OCI-LY7 (cell line): ENCODE measurements at regions not wholly inside any gene's neighbourhood (a gene's known extent, or its start where the extent isn't known, plus 50 kb on each side); places are given as distances from the start of the nearest gene placed in this dataset.

Experiments
- BruUV-seq: library from RNA; stranded (reverse); fragments of 400-500 nt; replicated peaks from 2 replicates; lab custom pipeline; 2021; lab: Mats Ljungman, UMichigan
- CTCF ChIA-PET: fragments of 300-600 bp; sonication (Branson Sonifier 250); formaldehyde crosslinking; loops from one replicate; lab custom pipeline; 2022; ENCODE audit warnings: antibody characterized with exemption; ENCODE audit not compliant: unreplicated experiment; lab: Charles Lee
- POLR2A ChIA-PET: fragments of 300-600 bp; sonication (Branson Sonifier 250); formaldehyde crosslinking; loops from one replicate; lab custom pipeline; 2022; ENCODE audit warnings: antibody characterized with exemption; lab: Charles Lee
- DNase-seq: peaks from one replicate; pipeline ENCODE4 v3.0.0-alpha.2; 2015; ENCODE audit warnings: low spot score
- H2AFZ ChIP-seq: fragments of 200-600 bp; sonication (generic), shearing (Covaris generic); 2 replicates; pipeline ENCODE4 v1.6.1; 2014; ENCODE audit warnings: mild to moderate bottlenecking, antibody characterized with exemption, low read length, moderate library complexity
- H3K27ac ChIP-seq: fragments of 200-600 bp; sonication (generic); 2 replicates; pipeline ENCODE4 v1.5.1; 2014; ENCODE audit warnings: mixed run types, low read depth, mild to moderate bottlenecking, moderate library complexity, low read length, inconsistent platforms; ENCODE audit not compliant: poor library complexity, severe bottlenecking
- H3K36me3 ChIP-seq: fragments of 200-600 bp; sonication (generic); 2 replicates; pipeline ENCODE4 v1.6.1; 2014; ENCODE audit warnings: mild to moderate bottlenecking, antibody characterized with exemption, low read length, moderate library complexity, mixed read lengths; ENCODE audit not compliant: insufficient read depth
- H3K4me1 ChIP-seq: fragments of 200-600 bp; sonication (generic); 2 replicates; pipeline ENCODE4 v1.5.1; 2014; ENCODE audit warnings: mild to moderate bottlenecking, low read length; ENCODE audit not compliant: insufficient read depth, poor library complexity, severe bottlenecking
- H3K4me2 ChIP-seq: fragments of 200-600 bp; sonication (generic); 2 replicates; pipeline ENCODE4 v1.6.1; 2014; ENCODE audit warnings: mild to moderate bottlenecking, low read length
- H3K4me3 ChIP-seq: fragments of 200-600 bp; sonication (generic); 2 replicates; pipeline ENCODE4 v1.5.1; 2014; ENCODE audit warnings: mild to moderate bottlenecking, low read depth, low read length; ENCODE audit not compliant: poor library complexity, severe bottlenecking
- H3K79me2 ChIP-seq: fragments of 200-600 bp; sonication (generic); 2 replicates; pipeline ENCODE4 v1.6.1; 2016; ENCODE audit warnings: low read depth, mild to moderate bottlenecking, low read length, moderate library complexity, mixed read lengths; ENCODE audit not compliant: insufficient read depth
- H3K9me2 ChIP-seq: fragments of 200-600 bp; sonication (generic); 2 replicates; pipeline ENCODE4 v1.6.1; 2016; ENCODE audit warnings: mild to moderate bottlenecking, low read length, mixed read lengths; ENCODE audit not compliant: insufficient read depth
- H3K9me3 ChIP-seq: fragments of 200-600 bp; sonication (generic); 2 replicates; pipeline ENCODE4 v1.6.1; 2014; ENCODE audit warnings: mild to moderate bottlenecking, mixed run types, low read length, mixed read lengths
- H4K20me1 ChIP-seq: fragments of 200-600 bp; sonication (generic); 2 replicates; pipeline ENCODE4 v1.6.1; 2014; ENCODE audit warnings: mild to moderate bottlenecking, antibody characterized with exemption, low read length, moderate library complexity, mixed read lengths; ENCODE audit not compliant: insufficient read depth
- EZH2phosphoT487 ChIP-seq: fragments of 200-600 bp; sonication (generic); IDR thresholded peaks from 2 replicates; pipeline ENCODE4 v1.6.1; 2018; ENCODE audit warnings: low read depth, borderline replicate concordance, mild to moderate bottlenecking, mixed run types, antibody characterized with exemption, low read length, moderate library complexity, mixed read lengths
- intact Hi-C: fragments of 100-400 bp; cut with micrococcal nuclease; formaldehyde crosslinking; loops from one replicate; pipeline ENCODE4 v1.10.0; 2022; ENCODE audit not compliant: unreplicated experiment
- TF ChIP-seq, protein P1 (sequence below): fragments of 200-600 bp; sonication (generic); conservative IDR thresholded peaks from 2 replicates; pipeline ENCODE4 v1.5.1; 2014; ENCODE audit warnings: mild to moderate bottlenecking, antibody characterized with exemption, low read length, moderate library complexity, mixed read lengths

DNA sequence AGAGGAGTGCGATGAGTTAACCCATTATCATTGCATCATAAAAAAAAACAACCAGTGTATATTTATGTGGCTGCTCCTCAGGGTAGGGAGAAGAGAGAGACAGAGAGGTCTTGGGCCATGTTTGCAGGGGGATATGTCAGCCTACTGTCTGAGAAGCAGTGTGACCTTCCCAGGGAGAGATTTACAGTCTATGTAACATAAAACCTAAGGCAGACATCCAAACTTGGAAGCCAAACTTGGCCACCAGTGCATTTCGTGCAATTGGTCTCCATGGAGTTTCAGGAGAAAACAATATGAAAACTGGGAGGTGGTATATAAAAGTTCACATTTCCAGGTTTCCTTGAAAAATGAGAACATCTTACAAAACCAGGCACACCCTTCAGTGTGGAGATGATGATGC lies 85.9 kb upstream of the CXCL12 start:
- intact Hi-C loops: no loop called here
- CTCF ChIA-PET: no interaction called here

DNA sequence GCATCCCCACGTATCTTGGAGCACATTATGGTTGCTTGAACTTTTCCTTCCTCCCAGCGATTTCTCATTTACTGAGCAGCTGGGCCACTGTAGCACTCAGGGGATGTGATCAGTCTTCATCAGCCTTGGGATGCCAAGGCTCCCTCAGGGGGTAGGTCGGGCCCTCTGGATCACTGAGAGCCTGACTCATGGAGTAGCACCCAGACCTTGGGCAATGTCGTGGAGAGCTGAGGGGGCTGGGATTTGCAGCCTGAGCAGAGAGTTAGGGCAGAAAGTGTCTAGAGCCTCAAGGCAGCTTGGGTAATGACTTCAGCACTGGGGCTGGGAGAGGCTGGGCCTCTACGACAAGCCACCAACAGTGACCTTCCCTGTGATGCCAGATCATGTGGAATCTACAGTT lies 86.5 kb upstream of the CXCL12 start:
- H4K20me1 ChIP-seq: no peaks in the 10 kb centered on the region
- H3K4me3 ChIP-seq: no peak overlapping the region
- no peaks in the 10 kb centered on the region for H3K4me1 ChIP-seq
- no peak for TF ChIP-seq EZH2phosphoT487
- TF ChIP-seq, protein P1, sequence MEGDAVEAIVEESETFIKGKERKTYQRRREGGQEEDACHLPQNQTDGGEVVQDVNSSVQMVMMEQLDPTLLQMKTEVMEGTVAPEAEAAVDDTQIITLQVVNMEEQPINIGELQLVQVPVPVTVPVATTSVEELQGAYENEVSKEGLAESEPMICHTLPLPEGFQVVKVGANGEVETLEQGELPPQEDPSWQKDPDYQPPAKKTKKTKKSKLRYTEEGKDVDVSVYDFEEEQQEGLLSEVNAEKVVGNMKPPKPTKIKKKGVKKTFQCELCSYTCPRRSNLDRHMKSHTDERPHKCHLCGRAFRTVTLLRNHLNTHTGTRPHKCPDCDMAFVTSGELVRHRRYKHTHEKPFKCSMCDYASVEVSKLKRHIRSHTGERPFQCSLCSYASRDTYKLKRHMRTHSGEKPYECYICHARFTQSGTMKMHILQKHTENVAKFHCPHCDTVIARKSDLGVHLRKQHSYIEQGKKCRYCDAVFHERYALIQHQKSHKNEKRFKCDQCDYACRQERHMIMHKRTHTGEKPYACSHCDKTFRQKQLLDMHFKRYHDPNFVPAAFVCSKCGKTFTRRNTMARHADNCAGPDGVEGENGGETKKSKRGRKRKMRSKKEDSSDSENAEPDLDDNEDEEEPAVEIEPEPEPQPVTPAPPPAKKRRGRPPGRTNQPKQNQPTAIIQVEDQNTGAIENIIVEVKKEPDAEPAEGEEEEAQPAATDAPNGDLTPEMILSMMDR: no peak
- H3K79me2 ChIP-seq: no peaks in the 10 kb centered on the region
- no peaks in the 10 kb centered on the region for H3K36me3 ChIP-seq
- no peaks in the 10 kb centered on the region for H3K9me3 ChIP-seq
- ChIA-PET CTCF (no interaction called here), POLR2A (no interaction called here)
- no peak overlapping the region for H2AFZ ChIP-seq
- no peak overlapping the region for H3K4me2 ChIP-seq
- DNase-seq: no peak
- intact Hi-C loops: no loop called here
- BruUV-seq: no TSS peak
- H3K9me2 ChIP-seq: no peaks in the 10 kb centered on the region
- no peak overlapping the region for H3K27ac ChIP-seq

More for the DNA sequence above, 85.9 kb upstream of the CXCL12 start:
- no peak for TF ChIP-seq EZH2phosphoT487
- TF ChIP-seq, protein P1: no peak
- no peak overlapping the region for H3K4me3 ChIP-seq
- no peak overlapping the region for H3K4me2 ChIP-seq
- no peaks in the 10 kb centered on the region for H3K79me2 ChIP-seq
- no peaks in the 10 kb centered on the region for H3K4me1 ChIP-seq
- H2AFZ ChIP-seq: no peak overlapping the region
- no peak for DNase-seq
- no peak overlapping the region for H3K27ac ChIP-seq
- POLR2A ChIA-PET: no interaction called here
- no TSS peak for BruUV-seq
- no peaks in the 10 kb centered on the region for H3K36me3 ChIP-seq
- no peaks in the 10 kb centered on the region for H4K20me1 ChIP-seq
- no peaks in the 10 kb centered on the region for H3K9me2 ChIP-seq
- H3K9me3 ChIP-seq: no peaks in the 10 kb centered on the region

DNA sequence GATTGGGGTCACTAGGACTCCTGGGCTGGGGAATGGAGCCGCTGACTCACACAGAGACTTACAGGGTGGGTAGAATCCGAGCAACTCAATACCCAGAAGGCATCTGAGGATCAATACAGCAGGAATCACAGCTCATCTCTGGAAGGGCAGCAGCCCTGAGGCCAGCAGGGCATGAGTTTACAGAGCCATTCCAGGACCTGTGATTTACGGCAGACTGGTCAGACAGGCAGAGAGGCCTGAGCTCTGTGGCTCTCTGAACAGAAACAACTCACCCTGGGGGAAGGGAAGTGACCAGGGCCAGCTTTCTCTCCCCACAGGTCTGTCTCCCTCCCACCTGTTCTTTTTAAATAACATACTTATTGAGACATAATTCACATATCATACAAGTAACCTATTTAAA lies 88.2 kb upstream of the CXCL12 start:
- Histone ChIP-seq H3K9me2 (no peaks in the 10 kb centered on the region), H2AFZ (no peak overlapping the region), H3K4me2 (no peak overlapping the region), H3K4me1 (no peaks in the 10 kb centered on the region), H3K36me3 (no peaks in the 10 kb centered on the region), H4K20me1 (no peaks in the 10 kb centered on the region), H3K79me2 (no peaks in the 10 kb centered on the region), H3K4me3 (no peak overlapping the region), H3K9me3 (no peaks in the 10 kb centered on the region), H3K27ac (no peak overlapping the region)
- ChIA-PET CTCF (no interaction called here), POLR2A (no interaction called here)
- TF ChIP-seq, protein P1: no peak
- TF ChIP-seq EZH2phosphoT487: no peak
- no peak for DNase-seq
- BruUV-seq: no TSS peak
- intact Hi-C loops: no loop called here
